B cell (primary cell): ENCODE measurements at regions not wholly inside any gene's neighbourhood (a gene's known extent, or its start where the extent isn't known, plus 50 kb on each side); places are given as distances from the start of the nearest gene placed in this dataset.
"Not testable (repeated sequence)": the region's sequence is repeated elsewhere in the genome, so short reads cannot be mapped to it uniquely, and the experiment has no call there.

ENCODE experiments used
- ATAC-seq: fragments of 200-7000 bp; cut with Tn5 transposase; one replicate; pipeline ENCODE4 v1.10.0; 2021; ENCODE audit warnings: low read depth, mild to moderate bottlenecking, moderate number of reproducible peaks, moderate library complexity
- CTCF ChIA-PET: fragments of 350-600 bp; sonication (Branson Sonifier 250); formaldehyde crosslinking; loops from one replicate; lab custom pipeline; 2021; ENCODE audit warnings: antibody characterized with exemption, inconsistent platforms; lab: Charles Lee
- POLR2A ChIA-PET: fragments of 350-600 bp; sonication (Branson Sonifier 250); formaldehyde crosslinking; loops from one replicate; lab custom pipeline; 2021; ENCODE audit warnings: antibody characterized with exemption; lab: Charles Lee
- DNase-seq: peaks from one replicate; pipeline ENCODE4 v3.0.0; 2013
- H2AFZ ChIP-seq: 2 replicates; pipeline ENCODE4 v1.6.1; 2012; ENCODE audit warnings: mild to moderate bottlenecking, low read depth, low read length; ENCODE audit not compliant: insufficient read depth, poor library complexity, severe bottlenecking
- H3K27ac ChIP-seq, 2 donors: 1 replicate in 1 of 2; 2 replicates in 1 of 2; pipeline ENCODE4 v1.5.1; 2012 to 2013; ENCODE audit warnings: low read length in 2 of 2, mild to moderate bottlenecking in 2 of 2, moderate library complexity in 1 of 2
- H3K27me3 ChIP-seq, 4 experiments: fragments of 200-600 bp in 1 of 4; sonication (generic) in 1 of 4; replicated peaks in 1 of 4; 1 replicate in 2 of 4; 2 replicates in 2 of 4; pipeline versions ENCODE4 v1.6.1 to v1.7.0; 2013 to 2016; ENCODE audit warnings: low read length in 3 of 4, mild to moderate bottlenecking in 2 of 4, mixed read lengths in 1 of 4, moderate library complexity in 1 of 4; ENCODE audit not compliant: insufficient read depth in 4 of 4, control insufficient read depth in 3 of 4; ENCODE audit errors: control extremely low read depth in 1 of 4
- H3K36me3 ChIP-seq, 2 experiments: replicated peaks in 1 of 2; 1 replicate in 1 of 2; 2 replicates in 1 of 2; pipeline versions ENCODE4 v1.6.1 to v1.7.1; 2013; ENCODE audit warnings: low read length in 1 of 2; ENCODE audit not compliant: insufficient read depth in 2 of 2, control insufficient read depth in 1 of 2; ENCODE audit errors: control extremely low read depth in 1 of 2, extremely low read depth in 1 of 2
- H3K4me1 ChIP-seq, 2 donors: fragments of 200-600 bp in 1 of 2; sonication (generic) in 1 of 2; 1 replicate in 1 of 2; 2 replicates in 1 of 2; pipeline versions ENCODE4 v1.5.1 to v1.6.1; 2013 to 2017; ENCODE audit warnings: low read length in 2 of 2; ENCODE audit not compliant: control insufficient read depth in 2 of 2, insufficient read depth in 2 of 2
- H3K4me2 ChIP-seq: replicated peaks from 2 replicates; pipeline ENCODE3; 2012; ENCODE audit warnings: mild to moderate bottlenecking, low read depth, low read length; ENCODE audit not compliant: poor library complexity, severe bottlenecking
- H3K4me3 ChIP-seq, 5 experiments: fragments of 200-600 bp in 1 of 5; sonication (generic) in 1 of 5; 1 replicate in 3 of 5; 2 replicates in 2 of 5; pipeline versions ENCODE4 v1.5.1 to v1.7.0; 2011 to 2016; ENCODE audit warnings: low read length in 4 of 5, mild to moderate bottlenecking in 4 of 5, low read depth in 2 of 5, control low read depth in 1 of 5, moderate library complexity in 1 of 5; ENCODE audit not compliant: insufficient read depth in 1 of 5; ENCODE audit errors: control extremely low read depth in 1 of 5, extremely low read depth in 1 of 5
- H3K79me2 ChIP-seq: fragments of 200-600 bp; sonication (generic); one replicate; pipeline ENCODE4 v1.6.0; 2016; ENCODE audit warnings: low read length; ENCODE audit not compliant: control insufficient read depth, insufficient read depth
- H3K9ac ChIP-seq: fragments of 200-600 bp; sonication (generic); 2 replicates; pipeline ENCODE4 v1.6.1; 2017; ENCODE audit warnings: mild to moderate bottlenecking, low read length, moderate library complexity
- H3K9me3 ChIP-seq, 3 donors: one replicate each; pipeline versions ENCODE4 v1.6.1 to v1.7.1; 2013; ENCODE audit warnings: low read length in 2 of 3; ENCODE audit not compliant: control insufficient read depth in 2 of 3, insufficient read depth in 1 of 3; ENCODE audit errors: control extremely low read depth in 1 of 3
- H4K20me1 ChIP-seq: 2 replicates; pipeline ENCODE4 v1.6.0; 2012; ENCODE audit warnings: mild to moderate bottlenecking, low read length; ENCODE audit not compliant: insufficient read depth, control insufficient read depth, poor library complexity, severe bottlenecking
- H3K27ac Mint-ChIP-seq: one replicate; pipeline ENCODE4 v1.8.0; 2021; ENCODE audit warnings: mixed read lengths
- H3K27me3 Mint-ChIP-seq: one replicate; pipeline ENCODE4 v1.8.0; 2021; ENCODE audit warnings: mixed read lengths
- H3K4me1 Mint-ChIP-seq: one replicate; pipeline ENCODE4 v1.8.0; 2021; ENCODE audit warnings: mixed read lengths
- H3K4me3 Mint-ChIP-seq: one replicate; pipeline ENCODE4 v1.8.0; 2021; ENCODE audit warnings: mixed read lengths
- H3K9me3 Mint-ChIP-seq: one replicate; pipeline ENCODE4 v1.8.0; 2022; ENCODE audit warnings: mixed read lengths; ENCODE audit not compliant: insufficient read depth
- CTCF ChIP-seq: fragments of 200-600 bp; IDR thresholded peaks from one replicate; pipeline ENCODE4 v1.8.0; 2022; ENCODE audit warnings: antibody characterized with exemption, mild to moderate bottlenecking
- EZH2 ChIP-seq: IDR thresholded peaks from 2 replicates; pipeline ENCODE4 v1.6.1; 2012; ENCODE audit warnings: borderline replicate concordance, low read depth, mild to moderate bottlenecking, moderate library complexity, low read length; ENCODE audit not compliant: insufficient read depth, poor library complexity, severe bottlenecking
- WGBS: methylation state at CpG from one replicate; pipeline ENCODE4 v1.1.5; 2013; ENCODE audit warnings: missing lambda C conversion rate; ENCODE audit not compliant: insufficient coverage; 5-methylcytosine and 5-hydroxymethylcytosine counted together
- intact Hi-C: fragments of 100-400 bp; cut with micrococcal nuclease; formaldehyde crosslinking; loops from one replicate; pipeline ENCODE4 v1.10.0; 2022

DNA sequence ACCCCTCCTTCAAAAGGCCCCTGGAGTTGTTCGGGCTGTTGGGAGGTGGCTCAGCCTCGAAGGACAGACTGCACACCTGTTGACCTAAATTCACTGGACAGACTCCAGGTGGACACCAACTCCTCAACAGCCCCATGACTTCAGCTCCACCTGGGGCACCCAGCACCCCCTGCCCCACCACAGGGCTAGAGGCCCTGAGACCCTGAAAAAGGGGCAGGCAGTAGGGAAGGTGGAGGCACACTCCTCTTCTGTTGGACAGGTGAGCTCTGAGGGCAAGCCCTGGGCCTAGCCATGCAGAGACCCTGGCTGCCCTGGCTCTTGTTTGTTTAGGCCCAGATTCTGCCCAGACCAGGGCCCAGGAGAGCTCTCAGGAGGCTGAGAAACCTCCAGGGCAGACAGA is 409.7 kb upstream of the CAMK1G start:
- H3K4me1 Mint-ChIP-seq, H3K9me3 Mint-ChIP-seq, POLR2A ChIA-PET, H3K36me3 ChIP-seq, H3K4me3 Mint-ChIP-seq, ATAC-seq, H3K79me2 ChIP-seq, intact Hi-C loops, H2AFZ ChIP-seq, CTCF ChIA-PET, H4K20me1 ChIP-seq, H3K4me1 ChIP-seq, H3K27ac ChIP-seq, H3K9ac ChIP-seq, DNase-seq, H3K27ac Mint-ChIP-seq, H3K27me3 ChIP-seq, H3K4me2 ChIP-seq, H3K27me3 Mint-ChIP-seq, H3K4me3 ChIP-seq: not testable (repeated sequence)
- WGBS: no CpG with 5 or more reads among the region's 2 CpGs
- peaks cover 0 to 18% (median 0%) of the 10 kb centered on the region in 3 donors for H3K9me3 ChIP-seq

DNA sequence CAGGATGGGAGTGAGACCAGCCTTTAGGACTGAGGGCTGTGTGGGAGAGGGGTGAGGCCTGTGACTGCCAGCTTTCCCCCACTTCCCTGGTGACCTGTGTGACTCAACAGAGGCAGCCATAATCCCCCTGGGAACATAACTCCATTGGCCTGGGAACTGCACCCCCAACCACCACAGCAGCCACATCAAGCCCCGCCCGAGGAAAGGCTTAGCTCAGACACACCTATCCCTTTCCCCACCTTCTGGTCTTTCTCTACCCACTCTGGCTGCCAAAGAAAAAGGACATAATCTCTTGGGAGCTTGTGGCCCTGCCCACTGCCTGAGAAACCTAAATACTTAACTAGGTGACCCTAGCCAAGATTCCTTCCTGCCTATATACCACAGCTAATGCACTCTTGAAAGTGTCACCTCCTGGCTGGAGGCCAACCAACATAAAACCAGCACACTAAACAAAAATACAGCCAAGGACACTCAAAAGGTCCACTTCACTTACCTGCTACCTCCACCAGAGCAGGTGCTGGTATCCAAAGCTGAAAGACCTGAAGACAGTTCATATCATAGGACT is 406.6 kb upstream of the CAMK1G start:
- no peak overlapping the region for H3K4me2 ChIP-seq
- intact Hi-C loops: no loop called here
- H3K9ac ChIP-seq: no peak overlapping the region
- H3K4me1 Mint-ChIP-seq: no peaks in the 10 kb centered on the region
- no peaks in the 10 kb centered on the region for H3K4me1 ChIP-seq
- peaks cover 6% of the 10 kb centered on the region for H3K9me3 Mint-ChIP-seq
- no peaks in the 10 kb centered on the region for H4K20me1 ChIP-seq
- H3K27ac ChIP-seq: no peak overlapping the region
- no peak overlapping the region for H3K4me3 ChIP-seq
- TF ChIP-seq EZH2 (no peak), CTCF (no peak)
- H3K27ac Mint-ChIP-seq: no peak overlapping the region
- no peaks in the 10 kb centered on the region for H3K79me2 ChIP-seq
- ATAC-seq (no peak), DNase-seq (no peak)
- H3K27me3 Mint-ChIP-seq: no peaks in the 10 kb centered on the region
- H3K36me3 ChIP-seq: no peaks in the 10 kb centered on the region
- H2AFZ ChIP-seq: no peak overlapping the region
- CTCF ChIA-PET: no interaction called here
- no peaks in the 10 kb centered on the region for H3K27me3 ChIP-seq
- WGBS: 100% methylated on average over 2 of the region's 2 CpGs
- POLR2A ChIA-PET: no interaction called here
- H3K9me3 ChIP-seq: peaks cover 0 to 18% (median 0%) of the 10 kb centered on the region in 3 donors
- H3K4me3 Mint-ChIP-seq: no peak overlapping the region
